Kidney epithelial cell (primary cell): ENCODE measurements at regions not wholly inside any gene's neighbourhood (a gene's known extent, or its start where the extent isn't known, plus 50 kb on each side); places are given as distances from the start of the nearest gene placed in this dataset.

Experiments
- DNase-seq: peaks from one replicate; pipeline ENCODE4 v3.0.0-alpha.2; 2010; ENCODE audit warnings: low read depth
- H3K27me3 ChIP-seq: 2 replicates; pipeline ENCODE4 v1.6.0; 2011; ENCODE audit warnings: low read length; ENCODE audit not compliant: control insufficient read depth, insufficient read depth
- H3K36me3 ChIP-seq: 2 replicates; pipeline ENCODE4 v1.5.1; 2011; ENCODE audit warnings: low read length; ENCODE audit not compliant: control insufficient read depth, insufficient read depth
- H3K4me3 ChIP-seq: 2 replicates; pipeline ENCODE4 v1.5.1; 2011; ENCODE audit warnings: low read depth, mild to moderate bottlenecking, control low read depth, low read length
- CTCF ChIP-seq: IDR thresholded peaks from 2 replicates; pipeline ENCODE4 v1.5.1; 2011; ENCODE audit warnings: mild to moderate bottlenecking, moderate library complexity, low read length, control low read depth, inconsistent platforms; ENCODE audit not compliant: insufficient read depth, poor library complexity, severe bottlenecking

- TF ChIP-seq CTCF: no peak
- H3K36me3 ChIP-seq: no peaks in the 10 kb centered on the region
- no peak for DNase-seq
- no peaks in the 10 kb centered on the region for H3K27me3 ChIP-seq
- H3K4me3 ChIP-seq: no peak overlapping the region
Measured at GRCh38 chr11:122305426-122306320, 189.7 kb upstream of the BLID start.

GRCh38 chr11:122304973-122305372, 189.0 kb upstream of the BLID start:
- Histone ChIP-seq H3K27me3 (no peaks in the 10 kb centered on the region), H3K36me3 (no peaks in the 10 kb centered on the region), H3K4me3 (no peak overlapping the region)
- DNase-seq: no peak
- no peak for TF ChIP-seq CTCF

GRCh38 chr11:122304306-122304705, 188.3 kb upstream of the BLID start:
- no peaks in the 10 kb centered on the region for H3K27me3 ChIP-seq
- DNase-seq: no peak
- H3K36me3 ChIP-seq: no peaks in the 10 kb centered on the region
- TF ChIP-seq CTCF: no peak
- H3K4me3 ChIP-seq: no peak overlapping the region

GRCh38 chr11:122294041-122294440, 178.0 kb upstream of the BLID start:
- TF ChIP-seq CTCF: no peak
- Histone ChIP-seq H3K36me3 (no peaks in the 10 kb centered on the region), H3K27me3 (no peaks in the 10 kb centered on the region), H3K4me3 (no peak overlapping the region)
- no peak for DNase-seq

- no peak overlapping the region for H3K4me3 ChIP-seq
- no peak for TF ChIP-seq CTCF
- no peak for DNase-seq
- H3K36me3 ChIP-seq: no peaks in the 10 kb centered on the region
- no peaks in the 10 kb centered on the region for H3K27me3 ChIP-seq
Measured at GRCh38 chr11:122293296-122294023, 177.4 kb upstream of the BLID start.
